H9 (cell line): ENCODE measurements at regions not wholly inside any gene's neighbourhood (a gene's known extent, or its start where the extent isn't known, plus 50 kb on each side); places are given as distances from the start of the nearest gene placed in this dataset.
A peak's percentile ranks its signal among the peaks of the same experiment; 100 is the strongest.

Experiments
- DNase-seq: peaks from one replicate; pipeline ENCODE4 v3.0.0-alpha.2; 2017
- H2AFZ ChIP-seq: one replicate; pipeline ENCODE4 v1.6.1; 2013; ENCODE audit warnings: mild to moderate bottlenecking, low read length, control low read depth, moderate library complexity
- H2AK5ac ChIP-seq: 2 replicates; pipeline ENCODE4 v1.6.1; 2013; ENCODE audit warnings: low read length, control low read depth, mixed read lengths; ENCODE audit not compliant: insufficient read length
- H2BK120ac ChIP-seq: one replicate; pipeline ENCODE4 v1.6.1; 2013; ENCODE audit warnings: low read depth, mild to moderate bottlenecking, low read length, control low read depth, inconsistent platforms; ENCODE audit not compliant: poor library complexity, severe bottlenecking
- H2BK12ac ChIP-seq: 2 replicates; pipeline ENCODE4 v1.6.1; 2013; ENCODE audit warnings: low read length, control low read depth, mixed read lengths, low read depth; ENCODE audit not compliant: insufficient read length
- H2BK15ac ChIP-seq: 2 replicates; pipeline ENCODE4 v1.6.1; 2013; ENCODE audit warnings: low read depth, low read length, control low read depth
- H2BK20ac ChIP-seq: one replicate; pipeline ENCODE4 v1.6.1; 2013; ENCODE audit warnings: low read depth, mild to moderate bottlenecking, low read length, control low read depth, inconsistent platforms; ENCODE audit not compliant: poor library complexity, severe bottlenecking
- H2BK5ac ChIP-seq: 2 replicates; pipeline ENCODE4 v1.6.1; 2013; ENCODE audit warnings: low read length, control low read depth, mixed read lengths; ENCODE audit not compliant: insufficient read length
- H3K14ac ChIP-seq: 2 replicates; pipeline ENCODE4 v1.6.1; 2013; ENCODE audit warnings: low read length, control low read depth; ENCODE audit not compliant: insufficient read depth
- H3K18ac ChIP-seq: 2 replicates; pipeline ENCODE4 v1.6.1; 2013; ENCODE audit warnings: low read depth, mild to moderate bottlenecking, mixed read lengths, low read length, control low read depth; ENCODE audit not compliant: insufficient read length
- H3K23ac ChIP-seq: 2 replicates; pipeline ENCODE4 v1.6.1; 2013; ENCODE audit warnings: low read length, control low read depth, mixed read lengths, low read depth; ENCODE audit not compliant: insufficient read length
- H3K23me2 ChIP-seq: 2 replicates; pipeline ENCODE4 v1.6.1; 2013; ENCODE audit warnings: low read depth, mild to moderate bottlenecking, mixed read lengths, low read length, control low read depth; ENCODE audit not compliant: insufficient read length, poor library complexity, severe bottlenecking
- H3K27ac ChIP-seq: 2 replicates; pipeline ENCODE4 v1.5.1; 2013; ENCODE audit warnings: low read length, control low read depth, mixed read lengths, low read depth; ENCODE audit not compliant: insufficient read length
- H3K27me3 ChIP-seq: 2 replicates; pipeline ENCODE4 v1.6.1; 2013; ENCODE audit warnings: low read length, control low read depth, inconsistent platforms; ENCODE audit not compliant: insufficient read depth
- H3K4ac ChIP-seq: 2 replicates; pipeline ENCODE4 v1.6.1; 2013; ENCODE audit warnings: low read depth, mild to moderate bottlenecking, control low read depth, inconsistent platforms, low read length, moderate library complexity
- H3K4me1 ChIP-seq: 2 replicates; pipeline ENCODE4 v1.6.1; 2013; ENCODE audit warnings: low read length, control low read depth, inconsistent platforms; ENCODE audit not compliant: insufficient read depth
- H3K4me2 ChIP-seq: 2 replicates; pipeline ENCODE4 v1.6.1; 2013; ENCODE audit warnings: low read length, control low read depth, mixed read lengths; ENCODE audit not compliant: insufficient read length, insufficient read depth
- H3K56ac ChIP-seq: 2 replicates; pipeline ENCODE4 v1.6.1; 2013; ENCODE audit warnings: low read depth, mild to moderate bottlenecking, mixed read lengths, low read length, control low read depth; ENCODE audit not compliant: insufficient read length
- H3K79me1 ChIP-seq: 2 replicates; pipeline ENCODE4 v1.6.1; 2013; ENCODE audit warnings: low read depth, mild to moderate bottlenecking, moderate library complexity, low read length, control low read depth, inconsistent platforms; ENCODE audit not compliant: insufficient read depth, poor library complexity, severe bottlenecking
- H3K79me2 ChIP-seq: 2 replicates; pipeline ENCODE4 v1.6.1; 2013; ENCODE audit warnings: low read length, control low read depth, inconsistent platforms; ENCODE audit not compliant: insufficient read depth
- H3K9ac ChIP-seq: 2 replicates; pipeline ENCODE4 v1.6.1; 2013; ENCODE audit warnings: low read length, control low read depth, mixed read lengths; ENCODE audit not compliant: insufficient read length; ENCODE audit errors: extremely low read depth
- H3K9me3 ChIP-seq: one replicate; pipeline ENCODE4 v1.6.1; 2013; ENCODE audit warnings: low read depth, low read length, inconsistent platforms; ENCODE audit not compliant: control insufficient read depth
- H3T11ph ChIP-seq: one replicate; pipeline ENCODE4 v1.6.1; 2013; ENCODE audit warnings: mild to moderate bottlenecking, low read length, control low read depth, inconsistent platforms
- H4K20me1 ChIP-seq: one replicate; pipeline ENCODE4 v1.6.1; 2013; ENCODE audit not compliant: control insufficient read depth, insufficient read length, insufficient read depth
- H4K5ac ChIP-seq: 2 replicates; pipeline ENCODE4 v1.6.1; 2013; ENCODE audit warnings: low read depth, mild to moderate bottlenecking, mixed read lengths, low read length, control low read depth; ENCODE audit not compliant: insufficient read length
- H4K8ac ChIP-seq: replicated peaks from 2 replicates; pipeline ENCODE4 v1.6.1; 2013; ENCODE audit warnings: low read length, control low read depth, mixed read lengths, low read depth; ENCODE audit not compliant: insufficient read length
- H4K91ac ChIP-seq: 2 replicates; pipeline ENCODE4 v1.6.1; 2013; ENCODE audit warnings: low read depth, mild to moderate bottlenecking, moderate library complexity, mixed read lengths, low read length, control low read depth; ENCODE audit not compliant: insufficient read length
- H3K27ac Mint-ChIP-seq, 3 experiments: 2 replicates in 2 of 3; 3 replicates in 1 of 3; pipeline ENCODE4 v1.8.0; 2020 to 2021; ENCODE audit warnings: mixed read lengths in 3 of 3, mild to moderate bottlenecking in 1 of 3, moderate library complexity in 1 of 3
- H3K27me3 Mint-ChIP-seq: 2 replicates; pipeline ENCODE4 v1.8.0; 2021; ENCODE audit warnings: low read depth, mild to moderate bottlenecking, moderate library complexity, mixed read lengths
- H3K36me3 Mint-ChIP-seq, 3 experiments: 2 replicates in 2 of 3; 3 replicates in 1 of 3; pipeline ENCODE4 v1.8.0; 2020 to 2021; ENCODE audit warnings: low read depth in 3 of 3, mixed read lengths in 3 of 3; ENCODE audit not compliant: insufficient read depth in 1 of 3
- H3K4me1 Mint-ChIP-seq, 2 experiments: 2 replicates each; pipeline ENCODE4 v1.8.0; 2020; ENCODE audit warnings: mixed read lengths in 2 of 2
- H3K4me3 Mint-ChIP-seq, 2 experiments: 2 replicates in 1 of 2; 3 replicates in 1 of 2; pipeline ENCODE4 v1.8.0; 2020 to 2021; ENCODE audit warnings: mild to moderate bottlenecking in 2 of 2, mixed read lengths in 2 of 2, moderate library complexity in 1 of 2
- H3K9me3 Mint-ChIP-seq, 2 experiments: 2 replicates in 1 of 2; 3 replicates in 1 of 2; pipeline ENCODE4 v1.8.0; 2020; ENCODE audit warnings: mild to moderate bottlenecking in 2 of 2, mixed read lengths in 2 of 2, moderate library complexity in 1 of 2
- CTCF ChIP-seq: fragments of 200-600 bp; sonication (generic); conservative IDR thresholded peaks from 3 replicates; pipeline ENCODE4 v1.8.0; 2021; ENCODE audit warnings: antibody characterized with exemption, mild to moderate bottlenecking
- WGBS: extraction: QIAGEN DNeasy Blood & Tissue Kit; methylation state at CpG from one replicate; pipeline ENCODE4 v1.1.7; 2013; ENCODE audit warnings: missing lambda C conversion rate, low lambda C conversion rate, mixed read lengths; ENCODE audit not compliant: insufficient read length; ENCODE audit errors: extremely low coverage; 5-methylcytosine and 5-hydroxymethylcytosine counted together

- H3K79me2 ChIP-seq = no peaks in the 10 kb centered on the region
Observed at GRCh38 chr3:159818399-159818798, 170.2 kb upstream of the IL12A start.

More at GRCh38 chr3:159818399-159818798, 170.2 kb upstream of the IL12A start:
- no peak overlapping the region for H2BK20ac ChIP-seq
- no peak overlapping the region for H2AK5ac ChIP-seq
- H4K8ac ChIP-seq = no peak overlapping the region
- no peak overlapping the region for H3K27ac ChIP-seq
- H3K23ac ChIP-seq = no peak overlapping the region
- no peak overlapping the region for H3K4me2 ChIP-seq
- WGBS = no CpG with 5 or more reads among the region's 3 CpGs
- no peak overlapping the region for H2BK15ac ChIP-seq
- no peaks in the 10 kb centered on the region for H3K79me1 ChIP-seq
- no peak overlapping the region for H3K4ac ChIP-seq
- no peak overlapping the region for H2BK12ac ChIP-seq
- H3K9ac ChIP-seq = no peak overlapping the region
- H3K27me3 Mint-ChIP-seq = no peaks in the 10 kb centered on the region
- TF ChIP-seq CTCF = peak; percentile 61
- no peak overlapping the region for H3K14ac ChIP-seq
- H3K9me3 ChIP-seq = no peaks in the 10 kb centered on the region
- H3K36me3 Mint-ChIP-seq = no peaks in the 10 kb centered on the region
- H3K27me3 ChIP-seq = no peaks in the 10 kb centered on the region
- H3K9me3 Mint-ChIP-seq = no peaks in the 10 kb centered on the region
- peaks cover 6% of the 10 kb centered on the region; the same call in 1 of the 2 replicates for H3K4me1 ChIP-seq
- H3T11ph ChIP-seq = no peak overlapping the region
- peaks cover 14 to 16% of the 10 kb centered on the region in 2 experiments for H3K4me1 Mint-ChIP-seq
- no peak overlapping the region for H3K56ac ChIP-seq
- H2BK120ac ChIP-seq = no peak overlapping the region
- H2BK5ac ChIP-seq = no peak overlapping the region
- H3K23me2 ChIP-seq = no peaks in the 10 kb centered on the region
- no peak overlapping the region for H2AFZ ChIP-seq
- no peak overlapping the region for H4K91ac ChIP-seq
- no peak overlapping the region for H3K4me3 Mint-ChIP-seq
- H3K18ac ChIP-seq = no peak overlapping the region
- no peak overlapping the region for H4K5ac ChIP-seq
- no peak overlapping the region for H3K27ac Mint-ChIP-seq
- H4K20me1 ChIP-seq = no peaks in the 10 kb centered on the region
- DNase-seq = peak; percentile 71
